ENCODE measurements at regions not wholly inside any gene's neighbourhood (a gene's known extent, or its start where the extent isn't known, plus 50 kb on each side); places are given as distances from the start of the nearest gene placed in this dataset.

DNA sequence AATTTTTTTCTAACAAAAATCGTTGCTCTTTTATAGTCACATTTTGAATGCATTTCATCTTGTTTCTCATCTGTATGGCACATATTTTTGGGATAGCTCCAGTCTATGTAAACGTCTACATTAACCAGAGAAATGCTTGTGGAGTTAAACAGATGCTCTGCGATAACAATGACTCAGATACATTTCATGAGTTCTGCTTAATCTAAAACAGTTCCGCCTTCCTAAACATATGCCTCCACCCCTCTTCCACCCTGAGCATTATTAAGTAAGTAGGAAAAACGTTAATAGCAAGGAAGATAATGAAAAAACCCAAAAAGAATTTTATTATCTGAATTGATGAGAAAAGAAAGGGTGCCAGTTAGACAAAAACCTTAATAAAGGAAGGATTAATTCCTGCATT, 396.1 kb downstream of the TUSC7 start:
- TF ChIP-seq, protein P1, sequence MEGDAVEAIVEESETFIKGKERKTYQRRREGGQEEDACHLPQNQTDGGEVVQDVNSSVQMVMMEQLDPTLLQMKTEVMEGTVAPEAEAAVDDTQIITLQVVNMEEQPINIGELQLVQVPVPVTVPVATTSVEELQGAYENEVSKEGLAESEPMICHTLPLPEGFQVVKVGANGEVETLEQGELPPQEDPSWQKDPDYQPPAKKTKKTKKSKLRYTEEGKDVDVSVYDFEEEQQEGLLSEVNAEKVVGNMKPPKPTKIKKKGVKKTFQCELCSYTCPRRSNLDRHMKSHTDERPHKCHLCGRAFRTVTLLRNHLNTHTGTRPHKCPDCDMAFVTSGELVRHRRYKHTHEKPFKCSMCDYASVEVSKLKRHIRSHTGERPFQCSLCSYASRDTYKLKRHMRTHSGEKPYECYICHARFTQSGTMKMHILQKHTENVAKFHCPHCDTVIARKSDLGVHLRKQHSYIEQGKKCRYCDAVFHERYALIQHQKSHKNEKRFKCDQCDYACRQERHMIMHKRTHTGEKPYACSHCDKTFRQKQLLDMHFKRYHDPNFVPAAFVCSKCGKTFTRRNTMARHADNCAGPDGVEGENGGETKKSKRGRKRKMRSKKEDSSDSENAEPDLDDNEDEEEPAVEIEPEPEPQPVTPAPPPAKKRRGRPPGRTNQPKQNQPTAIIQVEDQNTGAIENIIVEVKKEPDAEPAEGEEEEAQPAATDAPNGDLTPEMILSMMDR (IDR thresholded peaks at IDR 0.05 in 8 of 11, conservative IDR thresholded peaks at IDR 0.05 in 3 of 11) = no peak
- no peak for TF ChIP-seq POLR2AphosphoS5 (IDR thresholded peaks at IDR 0.05)

Measured in spleen (tissue), 7 donors.